ENCODE measurements at regions not wholly inside any gene's neighbourhood (a gene's known extent, or its start where the extent isn't known, plus 50 kb on each side); places are given as distances from the start of the nearest gene placed in this dataset.

DNA sequence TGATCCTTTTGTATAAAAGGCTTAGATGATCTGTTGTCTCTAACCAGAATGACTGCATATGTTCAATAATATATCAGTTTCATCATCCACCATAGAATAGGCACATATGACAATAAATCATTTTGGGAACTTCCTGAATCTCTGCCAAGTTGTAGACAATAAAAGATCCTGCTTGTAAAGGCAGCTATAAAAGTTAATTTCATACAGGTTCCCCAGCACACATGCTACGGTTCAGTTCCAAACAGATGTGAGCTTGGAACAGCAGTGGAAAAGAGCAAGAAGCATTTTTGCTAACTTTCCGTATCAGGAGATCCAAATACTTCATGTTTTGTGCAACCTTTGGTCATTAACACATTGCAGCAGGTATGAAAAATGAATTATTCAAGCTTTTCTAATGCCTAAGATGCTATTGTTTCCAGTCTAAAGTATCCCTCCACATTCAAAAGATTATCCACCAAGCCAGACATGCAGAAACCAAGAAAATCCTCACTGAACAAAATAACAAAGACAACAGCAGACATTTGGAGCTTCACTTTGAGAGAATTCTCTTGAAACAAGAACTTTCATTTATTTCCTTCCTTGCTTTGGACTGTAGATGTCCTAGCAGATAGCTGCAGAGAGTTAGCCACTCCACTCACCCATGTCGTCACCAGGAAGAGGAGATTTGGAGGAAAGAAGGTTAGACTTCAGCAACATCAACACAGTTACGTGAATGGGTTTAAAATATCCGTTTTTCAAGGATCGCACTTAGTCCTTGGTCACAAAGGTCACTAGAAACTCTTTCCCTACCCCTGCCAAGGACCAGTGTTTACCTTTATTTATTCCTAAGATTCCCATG, 453.5 kb upstream of the JARID2 start:
- TF ChIP-seq POLR2A (IDR thresholded peaks at IDR 0.05; ENCODE audit: low read length) (no peak), GATA1 (IDR thresholded peaks at IDR 0.05; ENCODE audit: low read depth, low read length) (no peak)

Measured in erythroblast (primary cell).